Natural killer cell (primary cell): ENCODE measurements at regions not wholly inside any gene's neighbourhood (a gene's known extent, or its start where the extent isn't known, plus 50 kb on each side); places are given as distances from the start of the nearest gene placed in this dataset.

Experiments
- ATAC-seq, 3 donors: fragments of 150-1000 bp in 2 of 3; fragments of 200-7000 bp in 1 of 3; cut with Tn5 transposase; 1 replicate in 1 of 3; 2 replicates in 2 of 3; pipeline ENCODE4 v1.10.0; 2021; ENCODE audit warnings: mild to moderate bottlenecking in 2 of 3, moderate library complexity in 2 of 3
- DNase-seq, 2 donors: peaks; one replicate each; pipeline versions ENCODE4 v3.0.0 to v3.0.0-alpha.2; 2013 to 2021; ENCODE audit warnings: mixed read lengths in 1 of 2
- H3K27ac ChIP-seq: one replicate; pipeline ENCODE4 v1.5.1; 2013; ENCODE audit warnings: mild to moderate bottlenecking, low read length
- H3K27me3 ChIP-seq: one replicate; pipeline ENCODE4 v1.6.1; 2013; ENCODE audit warnings: low read length; ENCODE audit not compliant: control insufficient read depth, insufficient read depth
- H3K36me3 ChIP-seq: one replicate; pipeline ENCODE4 v1.6.1; 2013; ENCODE audit warnings: low read length; ENCODE audit not compliant: control insufficient read depth, insufficient read depth
- H3K4me1 ChIP-seq: one replicate; pipeline ENCODE4 v1.6.1; 2013; ENCODE audit warnings: low read length; ENCODE audit not compliant: control insufficient read depth, insufficient read depth
- H3K4me3 ChIP-seq: one replicate; pipeline ENCODE4 v1.5.1; 2013; ENCODE audit warnings: low read length
- H3K9me3 ChIP-seq: one replicate; pipeline ENCODE4 v1.6.1; 2013; ENCODE audit warnings: low read length; ENCODE audit not compliant: control insufficient read depth, insufficient read depth
- H3K27ac Mint-ChIP-seq, 2 donors: one replicate each; pipeline ENCODE4 v1.8.0; 2022; ENCODE audit warnings: mild to moderate bottlenecking in 2 of 2, mixed read lengths in 2 of 2, moderate library complexity in 1 of 2
- H3K27me3 Mint-ChIP-seq, 2 donors: one replicate each; pipeline ENCODE4 v1.8.0; 2022; ENCODE audit warnings: low read depth in 2 of 2, mixed read lengths in 2 of 2
- H3K36me3 Mint-ChIP-seq: one replicate; pipeline ENCODE4 v1.8.0; 2022; ENCODE audit warnings: mixed read lengths
- H3K4me1 Mint-ChIP-seq, 2 donors: one replicate each; pipeline ENCODE4 v1.8.0; 2022; ENCODE audit warnings: mixed read lengths in 2 of 2
- H3K4me3 Mint-ChIP-seq: one replicate; pipeline ENCODE4 v1.8.0; 2022; ENCODE audit warnings: mild to moderate bottlenecking, moderate library complexity, mixed read lengths
- H3K9me3 Mint-ChIP-seq, 2 donors: one replicate each; pipeline ENCODE4 v1.8.0; 2022; ENCODE audit warnings: mixed read lengths in 2 of 2
- CTCF ChIP-seq: fragments of 200-600 bp; IDR thresholded peaks from one replicate; pipeline ENCODE4 v1.8.0; 2022; ENCODE audit warnings: antibody characterized with exemption
- WGBS: methylation state at CpG from one replicate; pipeline ENCODE4 v1.1.7; 2013; ENCODE audit warnings: missing lambda C conversion rate; ENCODE audit not compliant: insufficient coverage; 5-methylcytosine and 5-hydroxymethylcytosine counted together
- intact Hi-C: fragments of 100-400 bp; cut with micrococcal nuclease; formaldehyde crosslinking; loops from one replicate; pipeline ENCODE4 v1.14.2; 2022

- Mint-ChIP-seq H3K4me3 (no peak overlapping the region), H3K36me3 (no peaks in the 10 kb centered on the region), H3K27ac (no peak overlapping the region), H3K4me1 (no peaks in the 10 kb centered on the region), H3K27me3 (no peaks in the 10 kb centered on the region), H3K9me3 (peaks cover 15 to 18% of the 10 kb centered on the region in 2 donors)
- ATAC-seq: no peak
- intact Hi-C loops: no loop called here
- no peak for TF ChIP-seq CTCF
- DNase-seq: no peak
- H3K36me3 ChIP-seq: no peaks in the 10 kb centered on the region
- 74% methylated on average over 7 of the region's 10 CpGs for WGBS
- H3K27me3 ChIP-seq: no peaks in the 10 kb centered on the region
- no peaks in the 10 kb centered on the region for H3K9me3 ChIP-seq
- H3K27ac ChIP-seq: no peak overlapping the region
- H3K4me1 ChIP-seq: no peaks in the 10 kb centered on the region
- no peak overlapping the region for H3K4me3 ChIP-seq
Measured at GRCh38 chr14:29274890-29275596, 508.5 kb downstream of the FOXG1 start.

- Mint-ChIP-seq H3K27ac (no peak overlapping the region), H3K4me1 (no peaks in the 10 kb centered on the region), H3K4me3 (no peak overlapping the region), H3K27me3 (no peaks in the 10 kb centered on the region), H3K36me3 (no peaks in the 10 kb centered on the region), H3K9me3 (peaks cover 10 to 11% of the 10 kb centered on the region in 2 donors)
- H3K4me3 ChIP-seq: no peak overlapping the region
- no peaks in the 10 kb centered on the region for H3K9me3 ChIP-seq
- TF ChIP-seq CTCF: no peak
- H3K27ac ChIP-seq: no peak overlapping the region
- intact Hi-C loops: no loop called here
- no peaks in the 10 kb centered on the region for H3K27me3 ChIP-seq
- ATAC-seq (no peak), DNase-seq (no peak)
- H3K36me3 ChIP-seq: no peaks in the 10 kb centered on the region
- 65% methylated on average over 1 of the region's 1 CpG for WGBS
- no peaks in the 10 kb centered on the region for H3K4me1 ChIP-seq
Measured at GRCh38 chr14:29278301-29279263, 512.0 kb downstream of the FOXG1 start.

- H3K9me3 Mint-ChIP-seq: peaks cover 8 to 9% of the 10 kb centered on the region in 2 donors
- 50% methylated on average over 1 of the region's 1 CpG for WGBS
- H3K36me3 Mint-ChIP-seq: no peaks in the 10 kb centered on the region
- Histone ChIP-seq H3K36me3 (no peaks in the 10 kb centered on the region), H3K4me3 (no peak overlapping the region), H3K27ac (no peak overlapping the region), H3K4me1 (no peaks in the 10 kb centered on the region), H3K9me3 (no peaks in the 10 kb centered on the region), H3K27me3 (no peaks in the 10 kb centered on the region)
- no peaks in the 10 kb centered on the region for H3K4me1 Mint-ChIP-seq
- H3K4me3 Mint-ChIP-seq: no peak overlapping the region
- H3K27ac Mint-ChIP-seq: no peak overlapping the region
- DNase-seq (no peak), ATAC-seq (no peak)
- intact Hi-C loops: no loop called here
- TF ChIP-seq CTCF: no peak
- H3K27me3 Mint-ChIP-seq: no peaks in the 10 kb centered on the region
Measured at GRCh38 chr14:29282169-29282568, 515.6 kb downstream of the FOXG1 start.
